K562 (cell line): ENCODE measurements at regions not wholly inside any gene's neighbourhood (a gene's known extent, or its start where the extent isn't known, plus 50 kb on each side); places are given as distances from the start of the nearest gene placed in this dataset.

Experiments
- ATAC-seq: fragments of 200-7000 bp; cut with Tn5 transposase; 3 replicates; pipeline ENCODE4 v1.9.1; 2020; ENCODE audit warnings: moderate library complexity
- BruUV-seq: library from RNA; stranded (reverse); fragments of 400-500 nt; replicated peaks from 2 replicates; lab custom pipeline; 2021; lab: Mats Ljungman, UMichigan
- CTCF ChIA-PET: fragments of 300-600 bp; formaldehyde crosslinking; extraction: SDS; loops from one replicate; lab custom pipeline; 2021; ENCODE audit warnings: low intra/inter-chr PET ratio; lab: Yijun Ruan, JAX
- POLR2A ChIA-PET: fragments of 300-600, 350-650 bp; sonication (Branson Sonifier 250); formaldehyde crosslinking; extraction: SDS; loops from one replicate; lab custom pipeline; 2021; ENCODE audit warnings: antibody characterized with exemption, inconsistent platforms; lab: Yijun Ruan, JAX
- DNase-seq, 4 experiments: peaks; one replicate each; pipeline versions ENCODE4 v3.0.0 to v3.0.0-alpha.2; 2011 to 2018; ENCODE audit warnings: low spot score in 3 of 4, mixed read lengths in 3 of 4; ENCODE audit errors: extremely low read depth in 1 of 4
- FAIRE-seq: peaks from 2 replicates; lab custom pipeline; 2011; peaks lifted over from hg19 to GRCh38; lab: Jason Lieb, UNC
- H2AFZ ChIP-seq: 2 replicates; pipeline ENCODE4 v1.6.0; 2011; ENCODE audit warnings: low read depth, low read length, control low read depth, inconsistent platforms
- H3K27ac ChIP-seq: fragments of 200-600 bp; 3 replicates; pipeline ENCODE4 v1.8.0; 2011; ENCODE audit warnings: low read depth, mild to moderate bottlenecking, control low read depth, inconsistent platforms, low read length, moderate library complexity, mixed read lengths; ENCODE audit errors: extremely low read depth
- H3K27me3 ChIP-seq, 2 experiments: fragments of 300-600 bp in 1 of 2; 2 replicates in 1 of 2; 3 replicates in 1 of 2; pipeline versions ENCODE4 v1.6.0 to v1.8.0; 2011; ENCODE audit warnings: inconsistent platforms in 2 of 2, low read length in 2 of 2, mild to moderate bottlenecking in 1 of 2, mixed read lengths in 1 of 2, moderate library complexity in 1 of 2; ENCODE audit not compliant: control insufficient read depth in 2 of 2, insufficient read depth in 2 of 2
- H3K36me3 ChIP-seq: fragments of 300-600 bp; 3 replicates; pipeline ENCODE4 v1.8.0; 2011; ENCODE audit warnings: mild to moderate bottlenecking, low read length, inconsistent platforms; ENCODE audit not compliant: control insufficient read depth, insufficient read depth
- H3K4me1 ChIP-seq, 2 experiments: fragments of 200-600 bp in 1 of 2; replicated peaks in 1 of 2; 2 replicates in 1 of 2; 3 replicates in 1 of 2; pipeline versions ENCODE4 v1.5.1 to v1.8.0; 2011; ENCODE audit warnings: inconsistent platforms in 2 of 2, low read length in 2 of 2, mild to moderate bottlenecking in 1 of 2, mixed read lengths in 1 of 2, moderate library complexity in 1 of 2; ENCODE audit not compliant: control insufficient read depth in 2 of 2, insufficient read depth in 2 of 2
- H3K4me2 ChIP-seq: 2 replicates; pipeline ENCODE4 v1.6.1; 2011; ENCODE audit warnings: low read length, control low read depth, inconsistent platforms, mixed read lengths; ENCODE audit not compliant: insufficient read depth
- H3K4me3 ChIP-seq: fragments of 200-600 bp; sonication (generic), shearing (Covaris generic); 2 replicates; pipeline ENCODE4 v1.5.1; 2016; ENCODE audit warnings: control low read depth, inconsistent platforms
- H3K79me2 ChIP-seq: fragments of 200-600 bp; 3 replicates; pipeline ENCODE4 v1.8.0; 2011; ENCODE audit warnings: low read length, inconsistent platforms; ENCODE audit not compliant: control insufficient read depth, insufficient read depth
- H3K9ac ChIP-seq, 2 experiments: 2 replicates each; pipeline versions ENCODE4 v1.6.0 to v1.6.1; 2011; ENCODE audit warnings: low read depth in 2 of 2, low read length in 2 of 2, control low read depth in 1 of 2, inconsistent platforms in 1 of 2, mild to moderate bottlenecking in 1 of 2, mixed read lengths in 1 of 2; ENCODE audit not compliant: insufficient read depth in 1 of 2
- H3K9me1 ChIP-seq: one replicate; pipeline ENCODE4 v1.6.0; 2011; ENCODE audit warnings: inconsistent platforms, mild to moderate bottlenecking, low read length, moderate library complexity; ENCODE audit not compliant: control insufficient read depth, insufficient read depth
- H3K9me3 ChIP-seq: replicated peaks from 2 replicates; pipeline ENCODE4 v1.5.1; 2011; ENCODE audit warnings: low read depth, low read length, inconsistent platforms; ENCODE audit not compliant: control insufficient read depth, insufficient read depth
- H4K20me1 ChIP-seq: replicated peaks from 2 replicates; pipeline ENCODE4 v1.6.1; 2011; ENCODE audit warnings: low read length, inconsistent platforms, mixed read lengths; ENCODE audit not compliant: control insufficient read depth, insufficient read depth
- FOXM1 ChIP-seq, 2 experiments: fragments of 450-650 bp in 1 of 2; sonication (generic) in 1 of 2; formaldehyde crosslinking in 1 of 2; IDR thresholded peaks; 2 replicates each; pipeline versions ENCODE4 v1.6.1 to v1.9.0; 2017 to 2022; ENCODE audit warnings: low read depth in 2 of 2, mild to moderate bottlenecking in 2 of 2, missing genetic modification reagents in 1 of 2, moderate library complexity in 1 of 2
- HNRNPL ChIP-seq: fragments of 200-400 bp; formaldehyde crosslinking; IDR thresholded peaks from 2 replicates; pipeline ENCODE4 v1.6.1; 2017; ENCODE audit warnings: low read depth, mild to moderate bottlenecking, low read length
- KAT8 ChIP-seq: fragments of 450-650 bp; IDR thresholded peaks from 2 replicates; pipeline ENCODE4 v1.6.1; 2016; ENCODE audit warnings: low read depth, mild to moderate bottlenecking
- KDM2B ChIP-seq: fragments of 250-450 bp; sonication (Bioruptor Pico); IDR thresholded peaks from 2 replicates; pipeline ENCODE4 v1.8.0; 2021; ENCODE audit warnings: mild to moderate bottlenecking, moderate library complexity
- MTA1 ChIP-seq: fragments of 450-650 bp; IDR thresholded peaks from 2 replicates; pipeline ENCODE4 v1.6.1; 2017; ENCODE audit warnings: borderline replicate concordance
- MTA2 ChIP-seq: fragments of 450-650 bp; IDR thresholded peaks from 2 replicates; pipeline ENCODE4 v1.6.1; 2016; ENCODE audit warnings: low read depth
- NR1H2 ChIP-seq: sonication (generic); formaldehyde crosslinking; IDR thresholded peaks from 2 replicates; pipeline ENCODE4 v1.4.0; 2020; ENCODE audit warnings: mild to moderate bottlenecking, missing genetic modification reagents
- RBM34 ChIP-seq: fragments of 200-400 bp; formaldehyde crosslinking; IDR thresholded peaks from 2 replicates; pipeline ENCODE4 v1.6.1; 2018; ENCODE audit warnings: low read length, borderline replicate concordance; ENCODE audit not compliant: insufficient read depth
- RUNX1 ChIP-seq: sonication (generic); IDR thresholded peaks from 2 replicates; pipeline ENCODE4 v1.6.1; 2016; ENCODE audit warnings: antibody characterized with exemption, low read depth
- SMAD4 ChIP-seq: fragments of 250-450 bp; sonication (Bioruptor Pico); conservative IDR thresholded peaks from 2 replicates; pipeline ENCODE4 v1.8.0; 2021; ENCODE audit warnings: inconsistent platforms, mild to moderate bottlenecking, moderate library complexity
- SNRNP70 ChIP-seq: fragments of 200-400 bp; formaldehyde crosslinking; optimal IDR thresholded peaks from 2 replicates; pipeline ENCODE3; 2017; ENCODE audit warnings: low read depth, low read length
- ZBED1 ChIP-seq: IDR thresholded peaks from 2 replicates; pipeline ENCODE4 v1.6.1; 2014
- ZEB2 ChIP-seq: fragments of 450-650 bp; IDR thresholded peaks from 2 replicates; pipeline ENCODE4 v1.6.1; 2016
- ZNF124 ChIP-seq: sonication (generic); formaldehyde crosslinking; IDR thresholded peaks from 2 replicates; pipeline ENCODE4 v1.8.1; 2022; ENCODE audit warnings: missing genetic modification reagents
- ZNF143 ChIP-seq: sonication (generic); formaldehyde crosslinking; IDR thresholded peaks from 2 replicates; pipeline ENCODE4 v1.9.0; 2022; ENCODE audit warnings: mild to moderate bottlenecking, missing genetic modification reagents
- ZNF354B ChIP-seq: fragments of 250-450 bp; sonication (Bioruptor Pico); IDR thresholded peaks from 2 replicates; pipeline ENCODE4 v1.4.0; 2020
- ZNF668 ChIP-seq: fragments of 250-450 bp; sonication (Bioruptor Pico); IDR thresholded peaks from 2 replicates; pipeline ENCODE4 v1.8.0; 2022; ENCODE audit warnings: mild to moderate bottlenecking, inconsistent platforms
- WGBS: fragments of 100-300 bp; shearing (Covaris generic); methylation state at CpG from one replicate; pipeline ENCODE4 v1.1.6; 2016; ENCODE audit warnings: low coverage, mixed read lengths; ENCODE audit not compliant: insufficient coverage; ENCODE audit errors: missing lambda C conversion rate; 5-methylcytosine and 5-hydroxymethylcytosine counted together
- in situ Hi-C: fragments of 300-500 bp; cut with MboI; formaldehyde crosslinking; loops from 4 replicates; pipeline ENCODE4 v1.15.0; 2018; ENCODE audit warnings: inconsistent platforms, mixed read lengths
- intact Hi-C: fragments of 100-400 bp; cut with micrococcal nuclease; formaldehyde crosslinking; loops from 2 replicates; pipeline ENCODE4 v1.14.2; 2022
- TF ChIP-seq, protein P1 (sequence below): IDR thresholded peaks from 2 replicates; pipeline ENCODE4 v1.6.1; 2016; ENCODE audit warnings: missing genetic modification characterization, missing compliant biosample characterization
- TF ChIP-seq, protein P2 (sequence below): fragments of 450-650 bp; IDR thresholded peaks from 2 replicates; pipeline ENCODE4 v1.6.1; 2016; ENCODE audit warnings: missing biosample characterization, missing genetic modification characterization
- TF ChIP-seq, protein P3 (sequence below): fragments of 450-650 bp; IDR thresholded peaks from 2 replicates; pipeline ENCODE4 v1.7.0; 2016; ENCODE audit warnings: borderline replicate concordance

DNA sequence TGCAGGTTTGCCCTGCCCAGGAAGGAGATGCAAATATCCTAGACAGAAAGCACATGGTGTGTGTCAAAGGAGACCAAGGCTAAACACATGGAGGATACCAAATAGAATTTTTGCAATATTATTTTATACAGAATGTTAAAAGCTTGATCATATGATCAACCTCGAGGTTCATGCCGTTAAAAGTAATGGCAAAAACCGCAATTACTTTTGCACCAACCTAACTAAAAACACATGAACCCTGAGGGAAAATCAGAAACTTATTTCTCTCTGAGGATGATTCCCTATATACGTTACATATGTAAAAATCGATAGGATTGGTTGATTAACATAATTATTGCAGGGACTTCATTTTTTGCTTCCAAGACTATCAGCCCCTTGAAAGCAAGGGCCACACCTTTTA lies 88.1 kb downstream of the MZT1 start:
- CTCF ChIA-PET = no interaction called here
- DNase-seq = no peak
- 0% methylated on average over 5 of the region's 5 CpGs for WGBS
- no peak for ATAC-seq
- H3K36me3 ChIP-seq = no peaks in the 10 kb centered on the region
- no peaks in the 10 kb centered on the region for H3K9me3 ChIP-seq
- H3K27me3 ChIP-seq = no peaks in the 10 kb centered on the region
- intact Hi-C loops = no loop called here
- H3K4me3 ChIP-seq = no peak overlapping the region
- in situ Hi-C loops = no loop called here
- no peak overlapping the region for H2AFZ ChIP-seq
- H3K4me2 ChIP-seq = no peak overlapping the region
- POLR2A ChIA-PET = no interaction called here
- no peak overlapping the region for H3K27ac ChIP-seq
- no peaks in the 10 kb centered on the region for H3K4me1 ChIP-seq
- no peak for FAIRE-seq
- BruUV-seq = no TSS peak
- no peaks in the 10 kb centered on the region for H3K79me2 ChIP-seq
- no peaks in the 10 kb centered on the region for H4K20me1 ChIP-seq
- TF ChIP-seq, protein P1, sequence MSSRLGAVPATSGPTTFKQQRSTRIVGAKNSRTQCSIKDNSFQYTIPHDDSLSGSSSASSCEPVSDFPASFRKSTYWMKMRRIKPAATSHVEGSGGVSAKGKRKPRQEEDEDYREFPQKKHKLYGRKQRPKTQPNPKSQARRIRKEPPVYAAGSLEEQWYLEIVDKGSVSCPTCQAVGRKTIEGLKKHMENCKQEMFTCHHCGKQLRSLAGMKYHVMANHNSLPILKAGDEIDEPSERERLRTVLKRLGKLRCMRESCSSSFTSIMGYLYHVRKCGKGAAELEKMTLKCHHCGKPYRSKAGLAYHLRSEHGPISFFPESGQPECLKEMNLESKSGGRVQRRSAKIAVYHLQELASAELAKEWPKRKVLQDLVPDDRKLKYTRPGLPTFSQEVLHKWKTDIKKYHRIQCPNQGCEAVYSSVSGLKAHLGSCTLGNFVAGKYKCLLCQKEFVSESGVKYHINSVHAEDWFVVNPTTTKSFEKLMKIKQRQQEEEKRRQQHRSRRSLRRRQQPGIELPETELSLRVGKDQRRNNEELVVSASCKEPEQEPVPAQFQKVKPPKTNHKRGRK (tag) = no peak
- no peak for TF ChIP-seq SNRNP70
- TF ChIP-seq, protein P2, sequence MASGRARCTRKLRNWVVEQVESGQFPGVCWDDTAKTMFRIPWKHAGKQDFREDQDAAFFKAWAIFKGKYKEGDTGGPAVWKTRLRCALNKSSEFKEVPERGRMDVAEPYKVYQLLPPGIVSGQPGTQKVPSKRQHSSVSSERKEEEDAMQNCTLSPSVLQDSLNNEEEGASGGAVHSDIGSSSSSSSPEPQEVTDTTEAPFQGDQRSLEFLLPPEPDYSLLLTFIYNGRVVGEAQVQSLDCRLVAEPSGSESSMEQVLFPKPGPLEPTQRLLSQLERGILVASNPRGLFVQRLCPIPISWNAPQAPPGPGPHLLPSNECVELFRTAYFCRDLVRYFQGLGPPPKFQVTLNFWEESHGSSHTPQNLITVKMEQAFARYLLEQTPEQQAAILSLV (tag) = no peak
- no peak for TF ChIP-seq SMAD4
- no peak for TF ChIP-seq KAT8
- TF ChIP-seq ZNF354B (CRISPR knock-in tag) = no peak
- TF ChIP-seq RUNX1 = no peak
- TF ChIP-seq ZNF143 (CRISPR knock-in tag) = no peak
- no peak for TF ChIP-seq HNRNPL
- TF ChIP-seq ZEB2 = no peak
- no peak for TF ChIP-seq ZNF668 (CRISPR knock-in tag)
- no peak for TF ChIP-seq MTA2
- TF ChIP-seq FOXM1 (IDR thresholded peaks at IDR 0.05; ENCODE audit: low read depth) = no peak
- no peak for TF ChIP-seq FOXM1 (CRISPR knock-in tag; IDR thresholded peaks at IDR 0.05; ENCODE audit: low read depth)
- TF ChIP-seq ZBED1 = no peak
- TF ChIP-seq KDM2B = no peak
- TF ChIP-seq MTA1 = no peak
- no peak for TF ChIP-seq NR1H2 (CRISPR knock-in tag)
- TF ChIP-seq, protein P3, sequence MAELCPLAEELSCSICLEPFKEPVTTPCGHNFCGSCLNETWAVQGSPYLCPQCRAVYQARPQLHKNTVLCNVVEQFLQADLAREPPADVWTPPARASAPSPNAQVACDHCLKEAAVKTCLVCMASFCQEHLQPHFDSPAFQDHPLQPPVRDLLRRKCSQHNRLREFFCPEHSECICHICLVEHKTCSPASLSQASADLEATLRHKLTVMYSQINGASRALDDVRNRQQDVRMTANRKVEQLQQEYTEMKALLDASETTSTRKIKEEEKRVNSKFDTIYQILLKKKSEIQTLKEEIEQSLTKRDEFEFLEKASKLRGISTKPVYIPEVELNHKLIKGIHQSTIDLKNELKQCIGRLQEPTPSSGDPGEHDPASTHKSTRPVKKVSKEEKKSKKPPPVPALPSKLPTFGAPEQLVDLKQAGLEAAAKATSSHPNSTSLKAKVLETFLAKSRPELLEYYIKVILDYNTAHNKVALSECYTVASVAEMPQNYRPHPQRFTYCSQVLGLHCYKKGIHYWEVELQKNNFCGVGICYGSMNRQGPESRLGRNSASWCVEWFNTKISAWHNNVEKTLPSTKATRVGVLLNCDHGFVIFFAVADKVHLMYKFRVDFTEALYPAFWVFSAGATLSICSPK = no peak
- no peak for TF ChIP-seq RBM34
- TF ChIP-seq ZNF124 (CRISPR knock-in tag) = no peak
- H3K9ac ChIP-seq = no peak overlapping the region
- H3K9me1 ChIP-seq = no peaks in the 10 kb centered on the region
